ENCODE measurements at regions not wholly inside any gene's neighbourhood (a gene's known extent, or its start where the extent isn't known, plus 50 kb on each side); places are given as distances from the start of the nearest gene placed in this dataset.

DNA sequence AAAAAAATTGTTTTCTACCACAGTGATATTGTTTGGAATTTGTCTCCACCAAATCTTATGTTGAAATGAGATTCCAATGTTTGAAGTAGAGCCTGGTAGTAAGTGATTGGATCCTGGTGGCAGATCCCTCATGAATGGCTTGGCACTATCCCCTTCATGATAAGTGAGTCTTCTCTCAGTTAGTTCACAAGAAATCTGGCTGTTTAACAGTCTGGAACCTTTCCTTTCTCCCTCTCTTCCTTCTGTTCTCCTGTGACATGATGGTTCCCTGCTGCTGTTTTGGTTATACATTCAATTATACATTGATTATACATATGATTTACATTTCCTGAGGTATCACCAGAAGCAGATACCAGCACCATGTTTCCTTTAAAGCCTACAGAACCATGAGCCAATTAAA is 442.2 kb downstream of the SLC6A15 start:
- TF ChIP-seq BHLHE40 (IDR thresholded peaks at IDR 0.05; ENCODE audit: borderline replicate concordance) (no peak), FOXM1 (IDR thresholded peaks at IDR 0.05; ENCODE audit: borderline replicate concordance) (no peak), SUZ12 (IDR thresholded peaks at IDR 0.05) (no peak), TARDBP (IDR thresholded peaks at IDR 0.05) (no peak), FOXA1 (IDR thresholded peaks at IDR 0.05) (no peak), LEF1 (IDR thresholded peaks at IDR 0.05; ENCODE audit: borderline replicate concordance) (no peak), SP1 (IDR thresholded peaks at IDR 0.05) (no peak), HDGF (IDR thresholded peaks at IDR 0.05; ENCODE audit: borderline replicate concordance) (no peak), ZNF384 (IDR thresholded peaks at IDR 0.05) (no peak), ELF4 (IDR thresholded peaks at IDR 0.05) (no peak), FOXK2 (IDR thresholded peaks at IDR 0.05) (no peak), L3MBTL2 (conservative IDR thresholded peaks at IDR 0.05) (no peak), NFRKB (IDR thresholded peaks at IDR 0.05) (no peak)
- TF ChIP-seq, protein P1, sequence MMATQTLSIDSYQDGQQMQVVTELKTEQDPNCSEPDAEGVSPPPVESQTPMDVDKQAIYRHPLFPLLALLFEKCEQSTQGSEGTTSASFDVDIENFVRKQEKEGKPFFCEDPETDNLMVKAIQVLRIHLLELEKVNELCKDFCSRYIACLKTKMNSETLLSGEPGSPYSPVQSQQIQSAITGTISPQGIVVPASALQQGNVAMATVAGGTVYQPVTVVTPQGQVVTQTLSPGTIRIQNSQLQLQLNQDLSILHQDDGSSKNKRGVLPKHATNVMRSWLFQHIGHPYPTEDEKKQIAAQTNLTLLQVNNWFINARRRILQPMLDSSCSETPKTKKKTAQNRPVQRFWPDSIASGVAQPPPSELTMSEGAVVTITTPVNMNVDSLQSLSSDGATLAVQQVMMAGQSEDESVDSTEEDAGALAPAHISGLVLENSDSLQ (IDR thresholded peaks at IDR 0.05): no peak
